Activated CD8-positive, alpha-beta memory T cell treated with anti-CD3 and anti-CD28 coated beads for 24 hours (primary cell): ENCODE measurements at regions not wholly inside any gene's neighbourhood (a gene's known extent, or its start where the extent isn't known, plus 50 kb on each side); places are given as distances from the start of the nearest gene placed in this dataset.
"Not testable (repeated sequence)": the region's sequence is repeated elsewhere in the genome, so short reads cannot be mapped to it uniquely, and the experiment has no call there.

Experiments used
- DNase-seq: peaks from one replicate; pipeline ENCODE4 v3.0.0-alpha.2; 2020

GRCh38 chr6:167470836-167471547, 146.1 kb downstream of the TTLL2 start:
- no peak for DNase-seq

- DNase-seq = no peak
These were observed 146.7 kb downstream of the TTLL2 start for GRCh38 chr6:167471548-167471930.

GRCh38 chr6:167472148-167472547, 147.3 kb downstream of the TTLL2 start:
- DNase-seq = no peak

- no peak for DNase-seq
These were observed 148.0 kb downstream of the TTLL2 start for GRCh38 chr6:167472880-167473279.

GRCh38 chr6:167474171-167474570, 149.3 kb downstream of the TTLL2 start:
- DNase-seq = no peak

GRCh38 chr6:167474725-167475124, 149.8 kb downstream of the TTLL2 start:
- no peak for DNase-seq

GRCh38 chr6:167475947-167476346, 151.1 kb downstream of the TTLL2 start:
- no peak for DNase-seq

- no peak for DNase-seq
These were observed 152.1 kb downstream of the TTLL2 start for GRCh38 chr6:167476844-167477595.

GRCh38 chr6:167477688-167478087, 152.8 kb downstream of the TTLL2 start:
- no peak for DNase-seq

GRCh38 chr6:167479301-167479700, 154.4 kb downstream of the TTLL2 start:
- no peak for DNase-seq

- DNase-seq = no peak
These were observed 155.2 kb downstream of the TTLL2 start for GRCh38 chr6:167479901-167480648.

- no peak for DNase-seq
These were observed 156.5 kb downstream of the TTLL2 start for GRCh38 chr6:167481307-167481926.

GRCh38 chr6:167482801-167483200, 157.9 kb downstream of the TTLL2 start:
- DNase-seq = not testable (repeated sequence)

GRCh38 chr6:167485186-167485978, 160.5 kb downstream of the TTLL2 start:
- no peak for DNase-seq

GRCh38 chr6:167487749-167488664, 163.1 kb downstream of the TTLL2 start:
- DNase-seq = no peak

GRCh38 chr6:167491438-167492099, 166.7 kb downstream of the TTLL2 start:
- DNase-seq = no peak

GRCh38 chr6:167492100-167492449, 167.2 kb downstream of the TTLL2 start:
- no peak for DNase-seq

- no peak for DNase-seq
These were observed 168.4 kb downstream of the TTLL2 start for GRCh38 chr6:167493310-167493709.

GRCh38 chr6:167493976-167494697, 169.3 kb downstream of the TTLL2 start:
- DNase-seq = no peak
